SJSA1 (cell line): ENCODE measurements at regions not wholly inside any gene's neighbourhood (a gene's known extent, or its start where the extent isn't known, plus 50 kb on each side); places are given as distances from the start of the nearest gene placed in this dataset.

Experiments
- DNase-seq, 2 experiments: peaks; one replicate each; pipeline ENCODE4 v3.0.0-alpha.2; 2015 to 2020; ENCODE audit warnings: low spot score in 2 of 2, low read depth in 1 of 2
- H3K27ac ChIP-seq: fragments of 250-450 bp; sonication (Bioruptor Pico); 2 replicates; pipeline ENCODE4 v1.5.1; 2020; ENCODE audit warnings: mild to moderate bottlenecking, moderate library complexity
- H3K27me3 ChIP-seq: fragments of 250-450 bp; sonication (Bioruptor Pico); replicated peaks from 2 replicates; pipeline ENCODE4 v1.5.1; 2020; ENCODE audit warnings: mild to moderate bottlenecking, moderate library complexity
- H3K36me3 ChIP-seq: fragments of 250-450 bp; sonication (Bioruptor Pico); 2 replicates; pipeline ENCODE4 v1.5.1; 2020; ENCODE audit warnings: mild to moderate bottlenecking
- H3K4me1 ChIP-seq: fragments of 250-450 bp; sonication (Bioruptor Pico); replicated peaks from 2 replicates; pipeline ENCODE4 v1.6.1; 2021; ENCODE audit warnings: mild to moderate bottlenecking
- H3K4me3 ChIP-seq: fragments of 250-450 bp; sonication (Bioruptor Pico); 2 replicates; pipeline ENCODE4 v1.5.1; 2020; ENCODE audit warnings: mild to moderate bottlenecking
- H3K9me3 ChIP-seq: fragments of 250-450 bp; sonication (Bioruptor Pico); replicated peaks from 2 replicates; pipeline ENCODE4 v1.5.1; 2020; ENCODE audit warnings: mild to moderate bottlenecking

DNA sequence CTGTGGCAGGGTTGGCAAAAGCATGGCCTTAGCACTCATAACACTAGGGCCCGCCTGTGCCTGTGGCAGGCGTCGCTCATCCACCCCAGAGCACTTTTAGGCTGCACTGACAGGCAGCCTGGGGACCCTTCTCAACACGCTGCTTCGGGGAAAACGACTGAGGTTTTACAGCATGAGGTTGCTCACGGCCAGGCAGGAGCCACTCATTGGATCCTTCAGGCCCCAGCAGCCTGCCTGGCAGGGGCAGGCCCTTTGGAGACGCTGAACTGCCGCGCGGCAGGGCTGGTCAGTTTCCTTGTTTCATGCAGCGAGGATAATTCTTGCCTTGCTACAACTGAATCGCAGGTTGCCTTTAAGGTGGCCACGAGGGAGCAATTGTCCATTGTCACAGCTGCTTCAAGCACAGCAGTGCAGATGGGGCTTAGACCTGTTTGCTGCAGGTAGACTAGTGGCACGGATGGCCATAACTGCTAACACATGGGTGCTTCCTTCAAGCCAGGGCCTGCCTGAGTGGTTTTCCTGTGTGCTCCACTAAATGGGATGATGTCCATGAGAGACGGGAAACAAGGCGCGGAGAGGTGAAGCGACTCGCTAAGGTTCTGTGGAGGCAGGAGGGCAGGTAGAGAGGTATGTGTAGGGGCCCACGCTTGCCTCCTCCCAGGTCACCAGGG is 49.9 kb upstream of the HS6ST1 start:
- H3K9me3 ChIP-seq: no peaks in the 10 kb centered on the region
- peak overlapping the region; percentile 57; the same call in 1 of the 2 replicates for H3K27ac ChIP-seq
- DNase-seq: no peak
- peaks cover 77% of the 10 kb centered on the region for H3K4me1 ChIP-seq
- no peaks in the 10 kb centered on the region for H3K27me3 ChIP-seq
- no peak overlapping the region for H3K4me3 ChIP-seq
- peaks cover 15% of the 10 kb centered on the region for H3K36me3 ChIP-seq

DNA sequence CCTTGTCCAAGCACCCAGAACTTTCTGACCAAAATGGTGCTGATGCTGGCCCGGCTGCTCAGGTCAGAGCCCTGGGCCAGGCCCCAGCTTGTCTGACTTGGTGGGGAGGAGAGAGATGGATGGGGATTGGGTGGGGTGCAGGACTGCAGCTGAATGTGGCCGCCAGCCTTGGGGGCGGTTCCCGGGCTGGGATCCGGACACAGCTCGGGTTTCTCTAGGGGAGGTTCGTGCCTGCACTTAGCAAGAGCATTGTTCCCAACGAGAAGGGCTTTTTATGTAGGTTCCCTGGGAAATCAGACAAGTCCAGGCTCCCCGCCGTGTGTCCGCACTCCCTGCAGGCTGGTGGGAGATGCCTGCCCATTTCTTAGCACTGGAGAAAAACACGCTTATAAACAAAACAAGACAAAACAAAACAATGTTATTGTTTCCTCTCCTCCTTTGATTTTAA is 50.5 kb upstream of the HS6ST1 start:
- peak; percentile 52 to 60 for DNase-seq
- Histone ChIP-seq H3K27ac (peak overlapping the region; percentile 57), H3K27me3 (no peaks in the 10 kb centered on the region), H3K36me3 (peaks cover 15% of the 10 kb centered on the region), H3K4me1 (peaks cover 77% of the 10 kb centered on the region), H3K9me3 (no peaks in the 10 kb centered on the region), H3K4me3 (no peak overlapping the region)

DNA sequence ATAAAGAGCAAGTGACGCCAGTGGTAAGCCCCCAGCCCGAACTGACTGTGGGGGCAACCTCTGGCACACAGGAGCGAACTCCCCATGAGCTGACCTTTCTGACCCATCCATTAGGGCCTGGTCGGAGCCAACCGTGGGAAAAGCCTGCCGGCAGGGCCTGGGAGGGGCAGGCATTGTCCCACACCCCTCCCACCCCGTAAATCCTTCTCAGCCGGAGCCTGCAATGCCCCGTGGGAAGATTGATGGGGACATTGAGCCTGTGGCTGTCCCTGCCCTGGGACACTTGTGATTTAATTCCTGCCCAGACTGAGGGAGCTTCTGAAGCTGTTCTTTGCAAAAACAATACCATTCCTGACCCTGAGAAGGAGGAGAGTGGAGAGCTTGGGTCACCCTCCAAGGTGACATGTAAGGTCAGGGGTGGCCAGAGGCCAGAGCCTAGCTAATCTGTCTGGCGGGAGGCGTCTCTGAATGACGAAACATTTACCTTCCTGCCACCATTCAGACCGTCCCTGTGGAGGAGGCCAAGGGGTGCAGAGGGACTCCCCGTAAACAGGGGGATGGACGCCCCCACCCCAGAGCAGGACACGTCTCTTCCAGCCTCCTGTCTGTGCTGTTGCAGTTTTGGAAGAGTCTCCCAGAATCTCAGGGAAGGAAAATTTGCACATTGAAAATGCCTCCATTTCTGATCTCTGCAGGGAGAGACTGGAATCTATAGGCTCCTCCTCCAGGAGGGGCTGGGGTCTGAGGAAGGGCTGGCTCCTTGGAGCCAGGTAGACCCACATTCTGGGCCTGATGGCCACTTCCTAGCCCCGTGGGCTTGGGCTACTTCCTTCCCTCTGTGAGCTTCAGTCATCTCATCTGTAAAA is 51.2 kb upstream of the HS6ST1 start:
- DNase-seq: peak in 1 of 2 experiments; percentile 43
- no peaks in the 10 kb centered on the region for H3K9me3 ChIP-seq
- H3K27ac ChIP-seq: peak overlapping the region; percentile 57
- peaks cover 76% of the 10 kb centered on the region for H3K4me1 ChIP-seq
- no peak overlapping the region for H3K4me3 ChIP-seq
- no peaks in the 10 kb centered on the region for H3K27me3 ChIP-seq
- peaks cover 15% of the 10 kb centered on the region for H3K36me3 ChIP-seq

DNA sequence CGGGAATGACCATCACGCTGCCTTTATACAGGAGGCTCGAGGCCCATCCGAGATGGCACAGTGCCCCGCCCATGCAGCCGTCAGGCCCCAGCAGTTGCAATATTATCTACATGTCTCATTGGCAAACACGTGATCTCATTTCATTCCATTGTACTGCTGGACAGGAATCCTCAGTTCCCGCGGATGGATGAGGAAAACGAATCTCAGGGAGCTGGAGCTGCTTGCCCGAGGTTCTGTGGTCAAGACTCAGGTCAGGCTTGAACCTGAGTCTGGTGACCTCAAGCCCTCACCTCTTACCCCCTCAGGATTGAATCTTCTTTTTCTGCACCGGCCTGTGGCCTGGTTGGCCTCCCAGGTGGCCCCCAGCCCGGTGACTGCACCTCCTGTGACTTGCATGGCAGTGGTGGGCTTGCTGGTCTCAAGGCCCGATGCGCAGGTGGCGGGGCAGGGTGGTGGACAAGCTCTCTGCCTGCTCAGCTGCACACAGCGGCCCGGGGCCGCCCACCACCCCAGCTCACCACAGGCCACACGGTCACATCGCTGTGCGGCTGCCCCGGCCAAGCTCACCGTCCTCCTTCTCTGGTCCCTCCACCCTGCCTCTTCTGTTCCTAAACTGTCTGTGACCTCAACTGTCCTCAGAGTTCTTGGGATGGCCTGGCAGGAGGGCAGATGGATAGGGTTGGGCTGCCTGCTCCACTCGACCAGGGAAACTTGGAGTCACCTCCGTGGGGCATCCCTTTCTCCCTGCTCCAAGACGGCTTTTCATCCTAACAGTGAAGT is 52.0 kb upstream of the HS6ST1 start:
- peak; percentile 39 to 46 for DNase-seq
- H3K4me3 ChIP-seq: no peak overlapping the region
- H3K36me3 ChIP-seq: peaks cover 15% of the 10 kb centered on the region
- H3K27me3 ChIP-seq: no peaks in the 10 kb centered on the region
- H3K4me1 ChIP-seq: peaks cover 77% of the 10 kb centered on the region
- H3K9me3 ChIP-seq: no peaks in the 10 kb centered on the region
- H3K27ac ChIP-seq: peak overlapping the region; percentile 57

DNA sequence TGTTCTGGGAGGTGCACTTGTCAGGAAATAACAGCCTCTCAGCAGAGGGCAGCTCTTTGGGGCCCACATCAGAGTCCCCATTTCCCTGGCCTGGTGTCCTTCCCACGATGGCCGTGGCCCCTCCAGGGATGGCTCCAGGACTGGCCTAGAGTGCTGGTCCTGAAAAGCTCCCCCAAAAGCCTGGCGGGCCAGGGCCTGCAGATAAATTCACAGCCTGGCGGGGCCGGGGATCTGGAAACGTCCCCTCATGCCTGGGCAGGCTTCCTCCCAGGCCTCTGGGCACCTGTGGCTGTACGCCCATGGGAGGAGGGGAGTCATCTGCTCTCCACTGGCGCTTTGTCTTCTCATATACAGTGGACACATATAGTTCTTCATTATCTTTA is 52.6 kb upstream of the HS6ST1 start:
- Histone ChIP-seq H3K4me1 (peaks cover 82% of the 10 kb centered on the region), H3K4me3 (no peak overlapping the region), H3K27me3 (no peaks in the 10 kb centered on the region), H3K36me3 (peaks cover 15% of the 10 kb centered on the region), H3K27ac (no peak overlapping the region), H3K9me3 (no peaks in the 10 kb centered on the region)
- no peak for DNase-seq

DNA sequence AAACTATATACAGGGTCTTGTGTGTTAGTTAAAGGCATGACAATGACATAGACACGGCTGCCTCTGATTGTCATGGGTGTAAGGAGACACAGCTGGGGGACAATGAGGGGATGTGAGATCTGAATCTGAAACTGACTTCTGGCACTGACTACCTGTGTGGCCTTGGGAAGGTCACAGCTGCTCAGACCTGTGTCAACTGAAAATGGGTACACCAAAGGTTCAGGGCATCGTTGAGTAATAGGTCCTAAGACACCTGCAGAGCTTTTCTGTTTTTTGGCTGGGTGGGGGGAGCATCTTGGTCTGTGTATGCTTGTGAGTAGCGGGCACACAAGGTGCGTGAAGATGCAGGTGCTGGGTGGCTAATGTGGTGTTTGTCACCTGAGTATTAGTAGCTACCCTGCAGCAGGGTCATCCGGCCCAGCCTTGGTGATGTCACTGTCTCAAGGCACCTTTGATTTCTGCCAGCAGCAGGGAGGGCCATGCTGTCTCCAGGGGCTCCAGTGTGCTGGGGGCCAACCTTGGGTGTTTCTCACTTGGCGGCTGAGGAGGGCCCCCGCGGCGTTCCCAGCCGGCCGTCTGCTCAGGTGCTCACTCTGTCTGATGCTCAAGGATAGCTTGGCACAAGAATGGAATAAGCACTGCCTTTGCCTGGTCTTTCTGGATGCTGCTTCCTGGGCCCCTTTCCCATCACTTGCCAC is 53.1 kb upstream of the HS6ST1 start:
- peaks cover 82% of the 10 kb centered on the region for H3K4me1 ChIP-seq
- H3K27ac ChIP-seq: peak overlapping the region; percentile 9; the same call in 1 of the 2 replicates
- H3K27me3 ChIP-seq: no peaks in the 10 kb centered on the region
- H3K4me3 ChIP-seq: no peak overlapping the region
- H3K9me3 ChIP-seq: no peaks in the 10 kb centered on the region
- H3K36me3 ChIP-seq: peaks cover 15% of the 10 kb centered on the region
- no peak for DNase-seq

DNA sequence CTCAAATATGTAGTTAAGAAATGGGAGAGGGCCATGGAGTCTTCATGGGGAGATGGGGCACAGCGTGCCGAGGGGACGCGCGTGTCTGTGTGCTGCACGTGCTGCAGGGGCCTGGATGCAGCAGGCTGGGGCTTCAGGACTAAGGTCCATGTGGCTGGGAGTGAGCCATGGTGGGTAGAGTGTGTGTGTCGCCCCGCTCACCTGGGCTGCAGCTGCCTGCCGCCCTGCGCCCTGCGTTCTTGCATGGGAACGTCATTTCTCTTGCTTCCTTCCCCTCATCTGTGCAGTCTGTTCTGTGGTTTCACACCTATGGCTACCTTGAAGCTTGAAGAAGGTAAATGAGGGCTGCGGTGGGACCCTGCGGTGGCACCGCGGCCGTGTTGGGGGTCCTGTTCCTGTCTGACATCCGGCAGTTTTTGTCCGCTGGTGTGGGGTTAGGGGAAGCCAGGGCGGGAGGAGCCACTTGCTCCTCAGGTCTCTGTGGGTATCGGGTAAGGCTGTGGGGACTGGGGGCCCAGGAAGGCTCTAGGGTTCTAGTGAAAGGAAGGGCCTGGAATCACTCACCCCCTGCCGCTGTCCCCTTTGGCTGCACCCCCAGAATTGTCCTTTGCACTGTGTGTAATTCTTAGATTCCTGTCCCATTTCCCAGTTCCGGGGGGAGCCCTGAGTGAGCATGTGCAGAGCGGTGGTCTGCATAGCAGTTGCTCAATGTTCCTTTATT is 54.1 kb upstream of the HS6ST1 start:
- Histone ChIP-seq H3K27ac (peak overlapping the region; percentile 90), H3K9me3 (no peaks in the 10 kb centered on the region), H3K36me3 (peaks cover 15% of the 10 kb centered on the region), H3K27me3 (no peaks in the 10 kb centered on the region), H3K4me3 (no peak overlapping the region), H3K4me1 (peaks cover 89% of the 10 kb centered on the region)
- DNase-seq: no peak

DNA sequence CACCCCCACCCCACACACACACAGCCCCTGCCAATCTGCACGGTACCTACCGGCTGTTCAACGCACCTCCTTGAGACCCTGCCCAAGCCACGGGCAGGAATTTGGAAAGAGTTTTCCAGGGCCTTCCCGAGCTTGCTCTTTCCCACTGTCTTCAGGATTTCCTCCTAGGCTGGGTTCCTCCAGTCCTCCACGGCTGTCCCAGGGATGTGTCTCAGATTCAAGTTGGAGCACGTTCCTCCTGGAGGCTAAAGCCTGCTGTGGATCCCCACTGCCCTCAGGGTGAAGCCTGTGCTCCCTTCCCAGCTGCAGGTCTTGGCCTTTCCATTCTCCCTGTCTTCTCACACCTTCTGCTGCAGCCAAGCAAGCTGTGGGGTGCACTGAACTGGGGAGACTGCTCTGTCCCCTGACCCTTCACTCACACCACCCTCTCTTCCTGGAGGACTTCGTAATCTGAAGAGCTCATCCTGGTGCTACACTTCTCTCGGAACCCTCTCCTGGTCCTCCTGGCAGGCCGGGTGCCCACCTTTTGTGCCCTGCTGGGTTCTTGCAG is 54.9 kb upstream of the HS6ST1 start:
- Histone ChIP-seq H3K27me3 (no peaks in the 10 kb centered on the region), H3K36me3 (peaks cover 15% of the 10 kb centered on the region), H3K9me3 (no peaks in the 10 kb centered on the region), H3K4me3 (peak overlapping the region; percentile 23), H3K27ac (peak overlapping the region; percentile 90), H3K4me1 (peaks cover 95% of the 10 kb centered on the region)
- no peak for DNase-seq

DNA sequence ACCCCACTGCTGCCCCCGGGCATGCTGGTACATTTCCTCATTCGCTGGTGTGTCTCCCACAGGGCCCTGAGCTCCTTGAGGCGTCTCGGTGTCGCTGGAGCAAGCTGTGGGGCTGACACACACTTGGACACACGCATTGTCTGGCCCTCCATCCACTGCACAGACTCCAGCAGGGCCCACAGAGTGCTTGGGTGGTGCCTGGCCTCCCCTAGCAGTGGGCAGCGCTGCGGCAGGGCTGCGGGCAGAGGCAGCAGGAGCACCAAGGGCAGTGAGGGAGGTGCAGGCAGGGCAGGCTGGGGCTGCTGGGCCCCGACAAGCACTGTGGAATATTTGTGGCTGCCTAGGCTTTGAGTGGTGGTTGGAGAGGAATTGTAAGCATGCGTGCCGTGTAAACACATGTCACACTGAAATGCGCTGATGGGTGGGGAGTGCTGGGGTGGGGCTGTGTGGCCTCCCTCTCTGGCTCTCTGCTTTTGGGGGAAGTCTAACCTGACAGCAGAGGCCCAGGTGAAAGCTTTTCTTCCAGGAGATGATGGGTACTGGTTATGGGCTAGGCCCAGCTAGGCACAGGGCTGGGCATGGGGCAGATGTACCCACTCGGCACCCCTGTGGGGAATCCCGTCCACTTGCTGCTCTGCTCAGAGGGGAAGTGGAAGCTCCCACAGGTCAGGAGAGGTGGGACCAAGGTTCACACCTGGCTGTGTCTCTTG is 55.5 kb upstream of the HS6ST1 start:
- peak; percentile 98 to 99 for DNase-seq
- peaks cover 15% of the 10 kb centered on the region for H3K36me3 ChIP-seq
- peak overlapping the region; percentile 90 for H3K27ac ChIP-seq
- H3K4me3 ChIP-seq: peak overlapping the region; percentile 23
- H3K27me3 ChIP-seq: no peaks in the 10 kb centered on the region
- H3K4me1 ChIP-seq: peaks cover 95% of the 10 kb centered on the region
- H3K9me3 ChIP-seq: no peaks in the 10 kb centered on the region

DNA sequence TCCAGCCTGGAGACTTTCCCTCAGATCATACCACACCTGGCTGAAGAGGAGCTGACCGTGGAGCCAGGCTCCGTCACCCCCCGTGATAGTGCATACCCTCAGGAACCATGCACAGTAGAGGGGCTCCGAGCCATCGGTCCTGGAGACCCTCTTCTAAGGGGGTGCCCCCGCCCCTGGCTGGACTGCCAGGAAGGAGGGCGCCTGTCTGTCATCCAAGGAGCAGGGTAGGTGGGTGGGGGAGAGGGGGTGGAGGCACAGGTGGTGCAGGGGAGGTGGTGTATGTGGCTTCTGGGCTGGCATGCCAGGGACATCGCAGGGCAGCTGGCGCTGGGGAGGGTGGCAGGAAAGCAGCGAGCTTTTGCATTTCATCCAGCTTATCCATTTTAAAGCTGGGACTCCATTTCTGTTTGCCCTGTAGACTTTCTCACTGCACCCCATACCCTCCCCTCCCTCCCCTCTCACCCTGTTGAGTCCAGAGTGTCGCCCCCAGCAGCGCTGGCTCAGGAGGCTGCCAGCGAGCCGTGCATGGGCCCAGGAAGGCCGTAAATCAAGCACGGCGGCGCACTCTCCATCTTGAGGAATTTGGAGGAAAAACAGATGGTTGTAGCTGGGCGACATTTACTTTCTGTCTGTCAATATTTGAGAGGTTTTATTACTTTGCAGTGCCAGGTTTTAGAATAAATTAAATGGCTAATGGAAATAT is 56.2 kb upstream of the HS6ST1 start:
- peak overlapping the region; percentile 90 for H3K27ac ChIP-seq
- H3K36me3 ChIP-seq: peaks cover 15% of the 10 kb centered on the region
- H3K4me3 ChIP-seq: peak overlapping the region; percentile 4; the same call in 1 of the 2 replicates
- H3K27me3 ChIP-seq: no peaks in the 10 kb centered on the region
- peak in 1 of 2 experiments; percentile 42 for DNase-seq
- peaks cover 95% of the 10 kb centered on the region for H3K4me1 ChIP-seq
- H3K9me3 ChIP-seq: no peaks in the 10 kb centered on the region

DNA sequence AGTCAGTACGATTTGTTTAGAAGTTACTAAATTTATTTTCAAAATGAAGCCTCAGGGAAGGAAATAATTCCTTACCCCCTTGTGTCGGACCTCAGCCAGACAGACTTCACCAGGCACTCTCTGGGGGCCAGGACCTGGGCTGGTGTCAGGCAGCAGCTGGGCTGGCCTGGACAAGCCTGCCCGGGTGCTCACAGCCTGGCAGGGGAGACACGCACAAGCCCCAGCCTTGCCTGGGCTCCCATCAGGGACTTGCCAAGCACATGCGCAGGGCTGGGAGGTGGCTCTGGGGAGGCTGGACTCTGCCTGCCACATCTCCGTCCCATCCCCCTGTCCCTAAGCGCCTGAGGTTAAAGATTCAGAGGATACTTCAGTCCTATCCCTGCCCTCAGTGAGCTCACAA is 56.8 kb upstream of the HS6ST1 start:
- DNase-seq: no peak
- Histone ChIP-seq H3K27ac (peak overlapping the region; percentile 90), H3K4me1 (peaks cover 95% of the 10 kb centered on the region), H3K4me3 (no peak overlapping the region), H3K36me3 (peaks cover 15% of the 10 kb centered on the region), H3K27me3 (no peaks in the 10 kb centered on the region), H3K9me3 (no peaks in the 10 kb centered on the region)
